GM23248 (cell line): ENCODE measurements at regions not wholly inside any gene's neighbourhood (a gene's known extent, or its start where the extent isn't known, plus 50 kb on each side); places are given as distances from the start of the nearest gene placed in this dataset.

Experiments used
- DNase-seq: peaks from one replicate; pipeline ENCODE4 v3.0.0-alpha.2; 2015
- H2AFZ ChIP-seq: fragments of 200-600 bp; sonication (generic); 2 replicates; pipeline ENCODE4 v1.6.1; 2016; ENCODE audit warnings: antibody characterized with exemption
- H3F3A ChIP-seq: fragments of 200-600 bp; sonication (generic); 2 replicates; pipeline ENCODE4 v1.6.1; 2016; ENCODE audit warnings: mild to moderate bottlenecking, antibody characterized with exemption, mixed run types; ENCODE audit not compliant: insufficient read depth
- H3K27ac ChIP-seq: fragments of 200-600 bp; sonication (generic); 2 replicates; pipeline ENCODE4 v1.5.1; 2016; ENCODE audit warnings: mild to moderate bottlenecking
- H3K27me3 ChIP-seq: fragments of 200-600 bp; sonication (generic); replicated peaks from 2 replicates; pipeline ENCODE4 v1.6.1; 2016; ENCODE audit warnings: mild to moderate bottlenecking; ENCODE audit not compliant: insufficient read depth
- H3K36me3 ChIP-seq: fragments of 200-600 bp; sonication (generic); 2 replicates; pipeline ENCODE4 v1.6.1; 2016; ENCODE audit warnings: low read depth, mild to moderate bottlenecking
- H3K4me1 ChIP-seq: fragments of 200-600 bp; sonication (generic); 2 replicates; pipeline ENCODE4 v1.6.1; 2016; ENCODE audit warnings: mild to moderate bottlenecking; ENCODE audit not compliant: insufficient read depth
- H3K4me2 ChIP-seq: fragments of 200-600 bp; sonication (generic); one replicate; pipeline ENCODE4 v1.6.1; 2016; ENCODE audit warnings: mild to moderate bottlenecking; ENCODE audit not compliant: unreplicated experiment
- H3K4me3 ChIP-seq: fragments of 200-600 bp; sonication (generic); 2 replicates; pipeline ENCODE4 v1.5.1; 2016; ENCODE audit warnings: mild to moderate bottlenecking
- H3K79me2 ChIP-seq: fragments of 200-600 bp; sonication (generic); 2 replicates; pipeline ENCODE4 v1.6.1; 2016; ENCODE audit warnings: mild to moderate bottlenecking; ENCODE audit not compliant: insufficient read depth
- H3K9ac ChIP-seq: fragments of 200-600 bp; sonication (generic); 2 replicates; pipeline ENCODE4 v1.6.1; 2016; ENCODE audit warnings: mild to moderate bottlenecking
- H3K9me2 ChIP-seq: fragments of 200-600 bp; sonication (generic); 2 replicates; pipeline ENCODE4 v1.6.1; 2016; ENCODE audit warnings: mixed run types, mild to moderate bottlenecking, moderate library complexity; ENCODE audit not compliant: insufficient read depth
- H3K9me3 ChIP-seq: fragments of 200-600 bp; sonication (generic); one replicate; pipeline ENCODE4 v1.6.1; 2017; ENCODE audit warnings: low read depth
- H4K20me1 ChIP-seq: fragments of 200-600 bp; sonication (generic); 2 replicates; pipeline ENCODE4 v1.6.0; 2016; ENCODE audit not compliant: insufficient read depth
- EZH2 ChIP-seq: fragments of 200-600 bp; sonication (generic); IDR thresholded peaks from 2 replicates; pipeline ENCODE4 v1.6.1; 2018; ENCODE audit warnings: antibody characterized with exemption, mild to moderate bottlenecking; ENCODE audit not compliant: insufficient read depth, poor library complexity, severe bottlenecking
- EZH2phosphoT487 ChIP-seq: fragments of 200-600 bp; sonication (generic); IDR thresholded peaks from 2 replicates; pipeline ENCODE4 v1.6.1; 2018; ENCODE audit warnings: antibody characterized with exemption, moderate library complexity, mild to moderate bottlenecking, low read depth; ENCODE audit not compliant: insufficient read depth
- WGBS, 2 experiments: methylation state at CpG; one replicate each; pipeline ENCODE4 v1.1.6; 2015 to 2017; ENCODE audit warnings: low lambda C conversion rate in 2 of 2, low coverage in 1 of 2; ENCODE audit errors: missing lambda C conversion rate in 2 of 2; 5-methylcytosine and 5-hydroxymethylcytosine counted together
- in situ Hi-C: fragments of 300-500 bp; cut with MboI; formaldehyde crosslinking; loops from 2 replicates; pipeline ENCODE4 v1.15.0; 2020

DNA sequence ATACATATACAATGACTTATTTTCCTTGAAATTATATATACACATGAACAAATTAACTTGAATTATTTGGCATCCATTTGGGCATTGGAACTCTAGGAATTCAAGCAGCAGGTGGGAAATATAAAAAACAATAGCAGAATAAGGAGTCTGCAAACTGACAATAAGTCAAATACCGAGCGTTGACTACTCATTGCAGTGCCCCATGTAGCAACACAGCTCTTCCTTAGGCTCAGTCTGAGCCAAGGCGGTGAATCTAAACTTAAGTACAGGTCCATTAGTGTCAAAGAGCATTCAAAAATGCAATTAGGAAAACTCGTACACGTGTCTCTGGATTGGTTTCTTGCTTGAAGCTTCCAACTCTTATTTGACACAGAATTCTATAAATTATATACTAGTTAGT, 462.5 kb upstream of the KLF12 start:
- H3K27me3 ChIP-seq: 0 out of 2 replicates have a peak, but pooled peaks cover 3% of the 10 kb centered on the region
- H4K20me1 ChIP-seq: no peaks in the 10 kb centered on the region
- in situ Hi-C loops: no loop called here
- no peaks in the 10 kb centered on the region for H3K36me3 ChIP-seq
- H3K4me2 ChIP-seq: no peak overlapping the region
- H3K79me2 ChIP-seq: no peaks in the 10 kb centered on the region
- 56 to 62% methylated on average over 5 of the region's 5 CpGs for WGBS, 2 experiments
- no peak for TF ChIP-seq EZH2phosphoT487
- TF ChIP-seq EZH2: no peak
- no peak overlapping the region for H3K9ac ChIP-seq
- no peak overlapping the region for H3K4me3 ChIP-seq
- no peak for DNase-seq
- no peak overlapping the region for H2AFZ ChIP-seq
- H3K4me1 ChIP-seq: no peaks in the 10 kb centered on the region
- H3K27ac ChIP-seq: no peak overlapping the region
- H3F3A ChIP-seq: no peaks in the 10 kb centered on the region
- no peaks in the 10 kb centered on the region for H3K9me3 ChIP-seq
- H3K9me2 ChIP-seq: no peaks in the 10 kb centered on the region

DNA sequence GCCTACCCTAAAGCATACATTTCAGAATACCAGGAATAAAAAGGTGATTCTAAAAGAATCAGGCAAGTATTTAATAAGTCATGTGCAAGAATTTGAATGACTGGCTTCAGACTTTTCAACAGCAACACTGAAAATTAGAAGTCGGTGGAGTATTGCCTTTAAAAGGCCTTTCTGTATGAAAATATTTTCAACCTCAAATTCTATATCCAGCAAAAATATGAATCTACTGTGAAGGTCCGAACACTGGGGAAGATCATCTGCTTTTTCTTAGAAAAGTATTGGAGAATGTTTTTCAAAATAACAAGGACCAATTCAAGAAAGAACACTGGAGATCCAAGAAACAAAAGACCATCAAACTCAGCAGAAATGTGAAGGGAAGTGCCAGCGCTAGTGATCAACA, 459.5 kb upstream of the KLF12 start:
- H3K9me3 ChIP-seq: no peaks in the 10 kb centered on the region
- H3K79me2 ChIP-seq: no peaks in the 10 kb centered on the region
- H3K4me1 ChIP-seq: no peaks in the 10 kb centered on the region
- TF ChIP-seq EZH2 (no peak), EZH2phosphoT487 (no peak)
- H3K4me2 ChIP-seq: no peak overlapping the region
- 67 to 72% methylated on average over 3 of the region's 3 CpGs for WGBS, 2 experiments
- no peaks in the 10 kb centered on the region for H3F3A ChIP-seq
- no peak overlapping the region for H3K9ac ChIP-seq
- in situ Hi-C loops: no loop called here
- no peak overlapping the region for H2AFZ ChIP-seq
- no peaks in the 10 kb centered on the region for H3K9me2 ChIP-seq
- H3K27me3 ChIP-seq: 0 out of 2 replicates have a peak, but pooled peaks cover 8% of the 10 kb centered on the region
- no peaks in the 10 kb centered on the region for H4K20me1 ChIP-seq
- no peaks in the 10 kb centered on the region for H3K36me3 ChIP-seq
- H3K27ac ChIP-seq: no peak overlapping the region
- no peak for DNase-seq
- H3K4me3 ChIP-seq: no peak overlapping the region

DNA sequence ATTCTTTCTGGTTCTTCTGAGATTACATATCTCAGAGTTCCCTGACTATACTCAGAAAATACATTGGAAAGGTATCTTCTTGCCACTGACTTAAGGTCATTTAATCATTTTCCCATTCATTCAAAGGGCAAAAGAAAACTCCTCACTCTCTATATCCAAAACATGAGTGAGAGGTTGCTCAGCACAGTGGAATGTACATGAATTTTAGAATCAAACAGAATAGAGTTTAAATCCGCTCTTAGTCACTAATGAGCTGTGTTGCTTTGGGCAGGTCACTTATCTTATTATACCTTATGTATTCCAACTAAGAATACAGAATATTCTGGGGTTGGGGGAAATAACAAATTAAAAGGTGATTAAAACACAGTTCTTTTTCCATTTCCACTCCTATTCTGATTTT, 452.6 kb upstream of the KLF12 start:
- WGBS, 2 experiments: 82 to 100% methylated on average over 1 of the region's 1 CpG
- Histone ChIP-seq H3K9me2 (no peaks in the 10 kb centered on the region), H3K9ac (no peak overlapping the region), H3F3A (no peaks in the 10 kb centered on the region), H2AFZ (no peak overlapping the region), H3K4me2 (no peak overlapping the region), H3K4me3 (no peak overlapping the region), H3K27ac (no peak overlapping the region), H3K36me3 (no peaks in the 10 kb centered on the region), H4K20me1 (no peaks in the 10 kb centered on the region), H3K79me2 (no peaks in the 10 kb centered on the region), H3K27me3 (0 out of 2 replicates have a peak, but pooled peaks cover 4% of the 10 kb centered on the region), H3K9me3 (no peaks in the 10 kb centered on the region), H3K4me1 (peaks cover 5% of the 10 kb centered on the region; the same call in 1 of the 2 replicates)
- TF ChIP-seq EZH2 (no peak), EZH2phosphoT487 (no peak)
- no peak for DNase-seq
- in situ Hi-C loops: no loop called here

DNA sequence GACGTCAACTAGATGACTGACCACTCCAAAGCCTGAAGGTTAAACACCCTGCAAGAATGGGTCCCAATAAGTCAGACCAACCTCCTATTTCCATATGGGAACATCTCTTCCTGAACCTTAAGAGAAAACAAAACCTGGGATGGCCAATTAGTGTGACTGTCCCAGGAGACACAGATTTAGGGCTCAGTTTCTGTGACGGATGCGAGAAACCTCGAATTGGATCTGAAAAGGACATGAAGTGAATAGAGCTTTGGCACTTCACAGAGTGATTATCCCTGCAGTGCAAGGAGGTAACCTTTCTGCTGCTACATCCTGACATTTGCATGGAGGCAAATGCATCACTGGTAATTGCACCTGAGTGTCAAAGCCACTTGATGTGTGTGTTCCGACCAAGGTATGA, 442.2 kb upstream of the KLF12 start:
- no peaks in the 10 kb centered on the region for H3K36me3 ChIP-seq
- DNase-seq: no peak
- in situ Hi-C loops: no loop called here
- TF ChIP-seq EZH2phosphoT487: no peak
- no peak for TF ChIP-seq EZH2
- H3K9ac ChIP-seq: no peak overlapping the region
- no peaks in the 10 kb centered on the region for H3K4me1 ChIP-seq
- peak overlapping the region; percentile 90 for H2AFZ ChIP-seq
- no peaks in the 10 kb centered on the region for H3K9me2 ChIP-seq
- H3K9me3 ChIP-seq: no peaks in the 10 kb centered on the region
- no peak overlapping the region; the same call in 1 of the 2 replicates for H3K4me3 ChIP-seq
- H3K27ac ChIP-seq: no peak overlapping the region
- 87 to 88% methylated on average over 5 of the region's 5 CpGs for WGBS, 2 experiments
- H3K27me3 ChIP-seq: no peaks in the 10 kb centered on the region
- no peaks in the 10 kb centered on the region; the same call in 1 of the 2 replicates for H3F3A ChIP-seq
- no peaks in the 10 kb centered on the region for H4K20me1 ChIP-seq
- no peaks in the 10 kb centered on the region for H3K79me2 ChIP-seq
- no peak overlapping the region for H3K4me2 ChIP-seq

DNA sequence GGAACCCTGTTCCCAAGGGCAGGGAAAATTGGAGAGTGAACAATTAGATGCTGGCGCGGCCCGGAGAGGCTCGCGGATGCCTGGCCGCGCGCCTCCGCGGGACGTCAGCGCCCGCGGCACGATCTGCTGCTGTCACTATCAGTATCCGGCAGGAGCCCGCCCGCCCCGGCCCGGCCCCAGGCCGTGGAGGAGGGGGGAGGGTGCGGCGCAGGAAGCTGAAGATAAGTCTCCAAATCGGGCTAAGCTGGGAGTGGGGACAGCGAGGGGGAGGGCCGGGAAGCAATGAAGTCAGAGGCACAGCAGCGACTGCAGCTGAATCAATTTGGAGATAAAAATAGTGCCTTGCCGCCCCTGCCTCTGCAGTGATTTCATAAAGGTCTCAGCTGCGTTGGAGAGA, 441.5 kb upstream of the KLF12 start:
- in situ Hi-C loops: no loop called here
- Histone ChIP-seq H3K4me1 (no peaks in the 10 kb centered on the region), H3K9ac (peak overlapping the region; percentile 30; the same call in 1 of the 2 replicates), H3K4me3 (peak overlapping the region; percentile 69), H3K4me2 (peak overlapping the region; percentile 78), H3K36me3 (no peaks in the 10 kb centered on the region), H3K9me3 (no peaks in the 10 kb centered on the region), H3K27me3 (no peaks in the 10 kb centered on the region), H2AFZ (peak overlapping the region; percentile 90), H3K27ac (no peak overlapping the region), H3F3A (no peaks in the 10 kb centered on the region; the same call in 1 of the 2 replicates), H3K9me2 (no peaks in the 10 kb centered on the region), H4K20me1 (no peaks in the 10 kb centered on the region), H3K79me2 (no peaks in the 10 kb centered on the region)
- 1 to 4% methylated on average over 17 to 29 of the region's 29 CpGs for WGBS, 2 experiments
- no peak for TF ChIP-seq EZH2
- TF ChIP-seq EZH2phosphoT487: no peak
- DNase-seq: peak; percentile 73
